Naive thymus-derived CD8-positive, alpha-beta T cell (primary cell): ENCODE measurements at regions not wholly inside any gene's neighbourhood (a gene's known extent, or its start where the extent isn't known, plus 50 kb on each side); places are given as distances from the start of the nearest gene placed in this dataset.

Experiments
- ATAC-seq, 2 donors: fragments of 150-1000 bp; cut with Tn5 transposase in 1 of 2; sonication (Bioruptor Pico), chemical (Tn5 transposase) in 1 of 2; 1 replicate in 1 of 2; 2 replicates in 1 of 2; pipeline ENCODE4 v1.10.0; 2021; ENCODE audit warnings: mild to moderate bottlenecking in 2 of 2, moderate library complexity in 2 of 2
- POLR2A ChIA-PET: fragments of 350-600 bp; sonication (Branson Sonifier 250); formaldehyde crosslinking; loops from one replicate; lab custom pipeline; 2021; ENCODE audit warnings: antibody characterized with exemption; lab: Charles Lee
- DNase-seq, 10 donors: peaks; one replicate each; pipeline versions ENCODE4 v3.0.0 to v3.0.0-alpha.2; 2020 to 2022
- H3K27ac Mint-ChIP-seq, 10 donors: one replicate each; pipeline ENCODE4 v1.8.0; 2020 to 2022; ENCODE audit warnings: mild to moderate bottlenecking in 10 of 10, mixed read lengths in 10 of 10, moderate library complexity in 4 of 10, inconsistent platforms in 1 of 10
- H3K27me3 Mint-ChIP-seq, 5 donors: one replicate each; pipeline ENCODE4 v1.8.0; 2021 to 2022; ENCODE audit warnings: mixed read lengths in 5 of 5
- H3K36me3 Mint-ChIP-seq, 3 donors: one replicate each; pipeline ENCODE4 v1.8.0; 2020 to 2022; ENCODE audit warnings: mixed read lengths in 3 of 3, mild to moderate bottlenecking in 2 of 3, inconsistent platforms in 1 of 3
- H3K4me1 Mint-ChIP-seq, 4 donors: one replicate each; pipeline ENCODE4 v1.8.0; 2021 to 2022; ENCODE audit warnings: mixed read lengths in 4 of 4
- H3K4me3 Mint-ChIP-seq, 10 donors: one replicate each; pipeline ENCODE4 v1.8.0; 2020 to 2022; ENCODE audit warnings: mild to moderate bottlenecking in 10 of 10, mixed read lengths in 10 of 10, moderate library complexity in 6 of 10, inconsistent platforms in 1 of 10
- H3K9me3 Mint-ChIP-seq, 9 donors: one replicate each; pipeline ENCODE4 v1.8.0; 2020 to 2022; ENCODE audit warnings: mixed read lengths in 9 of 9, mild to moderate bottlenecking in 3 of 9, inconsistent platforms in 1 of 9, moderate library complexity in 1 of 9

DNA sequence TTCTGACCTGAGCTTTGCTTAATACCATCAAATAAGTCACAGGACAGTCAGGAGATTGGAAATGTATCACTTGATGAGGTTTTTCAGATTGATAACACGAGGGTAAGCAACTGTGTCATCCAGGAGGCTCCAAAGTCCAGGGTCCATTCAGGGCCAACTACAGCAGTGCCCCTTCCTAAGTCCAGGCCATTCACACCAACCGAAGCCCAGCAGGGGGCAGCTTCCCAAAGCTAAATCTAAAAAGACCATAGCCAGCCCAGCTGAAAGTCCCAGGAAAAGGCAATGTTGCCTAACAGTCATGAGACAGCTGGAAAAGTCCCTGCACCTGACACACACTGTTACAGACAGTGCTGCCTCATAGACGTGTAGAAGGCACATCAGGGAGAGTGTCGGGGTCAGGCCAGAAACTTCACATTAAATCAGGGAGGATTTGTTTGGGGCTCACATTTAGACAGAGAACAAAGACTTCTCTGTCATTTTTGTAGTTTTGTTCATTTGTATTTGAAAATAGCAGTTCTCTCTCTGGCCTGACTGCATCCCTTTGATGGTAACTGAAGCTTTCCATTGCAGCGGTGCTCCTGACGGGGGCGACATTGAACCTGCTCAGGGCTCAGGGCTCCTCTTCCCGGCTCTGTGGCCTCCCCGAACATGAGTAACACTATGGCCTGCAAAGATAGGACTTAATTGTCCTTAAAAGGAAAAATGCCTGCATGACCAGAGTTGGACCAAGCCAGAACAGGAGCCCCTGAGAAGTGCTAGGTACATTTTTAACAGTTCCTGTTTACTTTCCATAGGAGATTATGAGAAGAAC is 200.4 kb downstream of the NRIP1 start:
- Mint-ChIP-seq H3K36me3 (no peaks in the 10 kb centered on the region), H3K27ac (no peak overlapping the region), H3K4me1 (peaks cover 0 to 30% (median 7%) of the 10 kb centered on the region in 4 donors), H3K27me3 (peaks cover 0 to 2% (median 0%) of the 10 kb centered on the region in 5 donors), H3K4me3 (no peak overlapping the region), H3K9me3 (no peaks in the 10 kb centered on the region)
- peak in 1 of 2 donors; percentile 51 for ATAC-seq
- peak in 5 of 10 donors; percentile 6 to 30 (median 25) for DNase-seq
- POLR2A ChIA-PET: interaction anchor here (0.7 kb wide), 1 partner anchor 198 kb away, joined by 3 read pairs; no protein-coding TSS in a partner anchor

DNA sequence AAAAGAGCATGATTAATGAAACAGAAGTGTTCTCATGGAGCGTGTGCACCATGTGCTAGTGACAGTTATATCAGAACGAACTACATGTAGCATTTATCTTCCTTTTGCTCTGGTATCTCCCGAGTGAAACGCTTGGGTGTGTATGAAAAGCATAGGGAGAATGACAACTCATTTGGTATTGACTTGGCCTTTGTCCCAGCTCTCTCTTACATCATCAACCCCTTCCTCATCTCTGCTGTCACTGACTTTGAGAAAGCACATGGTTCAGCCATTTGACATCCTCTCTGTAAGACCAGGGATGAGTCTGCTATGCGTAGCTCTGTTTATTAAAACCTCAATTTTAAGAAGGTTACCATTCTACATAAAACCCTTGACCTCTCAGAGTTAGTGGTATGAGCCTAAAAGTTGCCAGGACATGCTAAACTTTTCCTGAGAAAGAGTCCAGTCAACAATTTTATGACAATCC is 201.0 kb downstream of the NRIP1 start:
- Mint-ChIP-seq H3K9me3 (no peaks in the 10 kb centered on the region), H3K27ac (no peak overlapping the region), H3K4me1 (peaks cover 0 to 25% (median 5%) of the 10 kb centered on the region in 4 donors), H3K27me3 (no peaks in the 10 kb centered on the region), H3K36me3 (no peaks in the 10 kb centered on the region), H3K4me3 (no peak overlapping the region)
- ATAC-seq: no peak
- POLR2A ChIA-PET: interaction anchor here (0.7 kb wide), 1 partner anchor 198 kb away, joined by 3 read pairs; no protein-coding TSS in a partner anchor
- DNase-seq: no peak

GRCh38 chr21:14862794-14863720 is 201.7 kb downstream of the NRIP1 start:
- Mint-ChIP-seq H3K9me3 (no peaks in the 10 kb centered on the region), H3K27me3 (no peaks in the 10 kb centered on the region), H3K4me1 (peaks cover 0 to 18% (median 0%) of the 10 kb centered on the region in 4 donors), H3K36me3 (no peaks in the 10 kb centered on the region), H3K4me3 (no peak overlapping the region), H3K27ac (no peak overlapping the region)
- no peak for ATAC-seq
- DNase-seq: peak in 2 of 10 donors; percentile 5 to 11
- POLR2A ChIA-PET: no interaction called here

DNA sequence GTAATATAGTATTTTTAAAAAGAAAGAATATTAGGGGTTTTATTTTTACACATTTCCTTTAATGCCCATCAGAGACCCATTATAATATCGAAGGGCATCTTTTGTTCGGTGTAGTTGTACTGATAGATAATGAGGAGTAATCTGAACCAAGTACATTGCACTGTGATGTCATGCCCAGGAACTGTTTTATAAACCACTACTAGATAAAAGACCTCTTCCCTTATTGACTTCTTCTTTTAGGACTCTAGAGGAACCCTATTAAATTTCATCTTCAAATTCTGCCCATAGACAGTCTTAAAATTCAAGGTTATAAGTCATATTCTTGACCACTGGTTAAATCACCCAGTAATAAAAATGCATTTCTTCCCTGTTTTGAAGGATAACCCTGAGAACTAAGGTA is 206.5 kb downstream of the NRIP1 start:
- Mint-ChIP-seq H3K4me1 (peaks cover 0 to 7% (median 0%) of the 10 kb centered on the region in 4 donors), H3K27me3 (peaks cover 0 to 1% (median 0%) of the 10 kb centered on the region in 5 donors), H3K36me3 (peaks cover 0 to 7% (median 7%) of the 10 kb centered on the region in 3 donors), H3K27ac (no peak overlapping the region), H3K4me3 (no peak overlapping the region), H3K9me3 (peaks cover 0 to 4% (median 2%) of the 10 kb centered on the region in 9 donors)
- POLR2A ChIA-PET: no interaction called here
- DNase-seq: no peak
- no peak for ATAC-seq

DNA sequence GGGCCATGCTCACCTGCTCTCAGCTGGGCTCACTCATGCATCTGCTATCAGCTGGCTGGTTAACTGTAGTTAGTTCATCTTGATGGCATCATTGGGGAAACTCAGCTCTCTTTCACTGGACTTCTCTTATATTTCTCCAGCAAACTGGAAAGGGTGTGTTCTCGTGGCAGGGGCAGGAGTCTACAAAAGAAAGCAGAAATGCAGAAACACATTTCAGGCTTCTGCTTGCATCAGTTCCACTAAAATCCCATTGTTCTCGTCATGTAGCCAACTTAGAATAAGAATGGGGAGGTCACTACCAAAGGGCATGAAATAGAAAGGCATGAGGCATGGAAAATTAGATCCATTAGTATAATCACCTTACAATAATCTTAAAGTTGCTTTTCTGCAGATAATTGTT is 207.3 kb downstream of the NRIP1 start:
- DNase-seq: no peak
- no peak overlapping the region for H3K27ac Mint-ChIP-seq
- peaks cover 0 to 7% (median 7%) of the 10 kb centered on the region in 3 donors for H3K36me3 Mint-ChIP-seq
- no peak for ATAC-seq
- peaks cover 0 to 1% (median 0%) of the 10 kb centered on the region in 5 donors for H3K27me3 Mint-ChIP-seq
- POLR2A ChIA-PET: no interaction called here
- H3K4me1 Mint-ChIP-seq: peaks cover 0 to 7% (median 0%) of the 10 kb centered on the region in 4 donors
- peaks cover 0 to 5% (median 2%) of the 10 kb centered on the region in 9 donors for H3K9me3 Mint-ChIP-seq
- no peak overlapping the region for H3K4me3 Mint-ChIP-seq

GRCh38 chr21:14850394-14850793 is 214.4 kb downstream of the NRIP1 start:
- H3K4me1 Mint-ChIP-seq: no peaks in the 10 kb centered on the region
- no peak overlapping the region for H3K4me3 Mint-ChIP-seq
- ATAC-seq (no peak), DNase-seq (no peak)
- H3K27ac Mint-ChIP-seq: no peak overlapping the region
- POLR2A ChIA-PET: no interaction called here
- H3K9me3 Mint-ChIP-seq: peaks cover 2 to 14% (median 7%) of the 10 kb centered on the region in 9 donors
- peaks cover 0 to 1% (median 0%) of the 10 kb centered on the region in 5 donors for H3K27me3 Mint-ChIP-seq
- H3K36me3 Mint-ChIP-seq: peaks cover 0 to 15% (median 12%) of the 10 kb centered on the region in 3 donors

- no peaks in the 10 kb centered on the region for H3K27me3 Mint-ChIP-seq
- H3K27ac Mint-ChIP-seq: no peak overlapping the region
- POLR2A ChIA-PET: no interaction called here
- no peak overlapping the region for H3K4me3 Mint-ChIP-seq
- DNase-seq (no peak), ATAC-seq (no peak)
- H3K4me1 Mint-ChIP-seq: peaks cover 0 to 3% (median 0%) of the 10 kb centered on the region in 4 donors
- peaks cover 4 to 19% (median 11%) of the 10 kb centered on the region in 9 donors for H3K9me3 Mint-ChIP-seq
- H3K36me3 Mint-ChIP-seq: peaks cover 0 to 18% (median 8%) of the 10 kb centered on the region in 3 donors
Measured at GRCh38 chr21:14846621-14847020, 218.2 kb downstream of the NRIP1 start.

DNA sequence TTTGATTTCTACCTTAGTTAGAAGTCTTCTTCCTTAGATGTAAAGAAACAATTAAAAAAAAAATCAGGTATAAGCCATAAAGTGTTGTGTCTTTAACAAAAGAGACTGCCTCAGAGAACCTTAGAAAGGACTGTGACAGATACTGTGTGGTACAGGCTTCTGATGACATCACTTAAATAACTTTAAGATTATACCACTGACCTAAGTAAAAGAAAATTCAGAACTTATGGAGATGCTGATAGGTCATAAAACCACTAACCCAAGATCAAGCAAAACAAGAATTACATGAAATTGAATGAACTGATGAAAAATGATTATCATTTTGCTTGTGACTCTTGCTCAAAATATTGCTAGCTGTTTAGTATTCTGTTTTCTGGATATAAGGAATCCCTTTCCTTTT is 220.8 kb downstream of the NRIP1 start:
- Mint-ChIP-seq H3K27ac (peak overlapping the region in 1 of 10 donors; percentile 40), H3K4me3 (no peak overlapping the region), H3K36me3 (peaks cover 0 to 18% (median 8%) of the 10 kb centered on the region in 3 donors), H3K9me3 (peaks cover 4 to 19% (median 11%) of the 10 kb centered on the region in 9 donors), H3K27me3 (no peaks in the 10 kb centered on the region), H3K4me1 (peaks cover 0 to 3% (median 0%) of the 10 kb centered on the region in 4 donors)
- DNase-seq (no peak), ATAC-seq (no peak)
- POLR2A ChIA-PET: no interaction called here

DNA sequence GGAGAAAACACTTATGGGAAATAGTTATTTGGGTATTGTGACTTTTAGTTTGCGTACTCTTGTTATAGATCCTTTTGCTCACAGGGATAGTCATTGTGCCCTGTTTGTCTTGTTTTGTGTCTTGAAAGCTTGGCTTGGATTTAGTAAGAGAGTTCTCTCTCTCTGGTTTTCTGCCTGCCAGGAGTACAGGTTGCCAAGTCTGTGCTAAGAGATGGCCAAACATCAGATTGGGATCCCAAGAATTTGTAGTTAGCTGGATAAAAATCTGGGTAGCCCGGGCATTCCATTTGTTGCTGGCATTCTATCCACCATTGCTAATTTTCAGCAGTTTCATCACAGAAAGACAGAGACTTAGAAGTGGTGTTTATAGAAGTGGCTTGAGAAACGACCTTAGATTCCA is 222.2 kb downstream of the NRIP1 start:
- H3K9me3 Mint-ChIP-seq: peaks cover 4 to 19% (median 11%) of the 10 kb centered on the region in 9 donors
- peaks cover 0 to 18% (median 8%) of the 10 kb centered on the region in 3 donors for H3K36me3 Mint-ChIP-seq
- no peak for DNase-seq
- H3K27me3 Mint-ChIP-seq: no peaks in the 10 kb centered on the region
- peaks cover 0 to 3% (median 0%) of the 10 kb centered on the region in 4 donors for H3K4me1 Mint-ChIP-seq
- H3K4me3 Mint-ChIP-seq: no peak overlapping the region
- ATAC-seq: no peak
- H3K27ac Mint-ChIP-seq: no peak overlapping the region
- POLR2A ChIA-PET: no interaction called here

GRCh38 chr21:14841511-14842472 is 223.0 kb downstream of the NRIP1 start:
- H3K4me1 Mint-ChIP-seq: peaks cover 0 to 3% (median 0%) of the 10 kb centered on the region in 4 donors
- H3K27me3 Mint-ChIP-seq: no peaks in the 10 kb centered on the region
- POLR2A ChIA-PET: no interaction called here
- ATAC-seq: no peak
- H3K36me3 Mint-ChIP-seq: peaks cover 0 to 16% (median 8%) of the 10 kb centered on the region in 3 donors
- H3K9me3 Mint-ChIP-seq: peaks cover 4 to 16% (median 9%) of the 10 kb centered on the region in 9 donors
- H3K27ac Mint-ChIP-seq: no peak overlapping the region
- H3K4me3 Mint-ChIP-seq: no peak overlapping the region
- DNase-seq: no peak

GRCh38 chr21:14838400-14838799 is 226.4 kb downstream of the NRIP1 start:
- DNase-seq: no peak
- H3K36me3 Mint-ChIP-seq: no peaks in the 10 kb centered on the region
- no peak for ATAC-seq
- H3K4me3 Mint-ChIP-seq: no peak overlapping the region
- no peak overlapping the region for H3K27ac Mint-ChIP-seq
- POLR2A ChIA-PET: no interaction called here
- H3K9me3 Mint-ChIP-seq: peaks cover 0 to 2% (median 0%) of the 10 kb centered on the region in 9 donors
- no peaks in the 10 kb centered on the region for H3K27me3 Mint-ChIP-seq
- peaks cover 0 to 3% (median 0%) of the 10 kb centered on the region in 4 donors for H3K4me1 Mint-ChIP-seq
